ENCODE measurements at regions not wholly inside any gene's neighbourhood (a gene's known extent, or its start where the extent isn't known, plus 50 kb on each side); places are given as distances from the start of the nearest gene placed in this dataset.

DNA sequence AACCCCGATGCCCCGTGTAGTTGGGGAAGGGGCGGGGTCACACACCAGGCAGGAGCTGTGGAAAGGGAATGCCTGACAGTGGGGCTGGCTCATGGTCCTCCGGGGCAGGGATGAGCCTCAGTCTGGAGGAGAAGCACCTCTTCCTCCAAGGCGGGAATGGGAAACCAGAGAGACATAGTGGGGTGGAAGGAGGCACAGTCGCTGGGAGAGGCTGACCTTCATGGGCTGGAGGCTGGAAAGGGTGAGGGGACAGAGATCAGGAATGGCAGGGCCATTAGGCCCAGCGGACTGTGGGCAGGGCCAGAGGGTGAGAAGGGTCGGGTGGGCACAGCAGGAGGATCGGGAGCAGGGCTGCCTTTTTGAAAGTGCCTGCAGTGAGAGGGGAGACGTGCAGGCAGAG lies 65.8 kb upstream of the LINGO1 start:
- H3K27ac Mint-ChIP-seq (ENCODE audit: unreplicated experiment): no peak overlapping the region
- peaks cover 14% of the 10 kb centered on the region for H3K27me3 Mint-ChIP-seq (ENCODE audit: unreplicated experiment)
- H3K9me3 Mint-ChIP-seq (ENCODE audit: unreplicated experiment): no peaks in the 10 kb centered on the region
- H3K4me1 Mint-ChIP-seq (ENCODE audit: unreplicated experiment): no peaks in the 10 kb centered on the region
- no peak for DNase-seq (ENCODE audit: extremely low spot score, unreplicated experiment)
- no peak overlapping the region for H3K4me3 Mint-ChIP-seq (ENCODE audit: unreplicated experiment)
- H3K36me3 Mint-ChIP-seq (ENCODE audit: unreplicated experiment): no peaks in the 10 kb centered on the region
- TF ChIP-seq, protein P1, sequence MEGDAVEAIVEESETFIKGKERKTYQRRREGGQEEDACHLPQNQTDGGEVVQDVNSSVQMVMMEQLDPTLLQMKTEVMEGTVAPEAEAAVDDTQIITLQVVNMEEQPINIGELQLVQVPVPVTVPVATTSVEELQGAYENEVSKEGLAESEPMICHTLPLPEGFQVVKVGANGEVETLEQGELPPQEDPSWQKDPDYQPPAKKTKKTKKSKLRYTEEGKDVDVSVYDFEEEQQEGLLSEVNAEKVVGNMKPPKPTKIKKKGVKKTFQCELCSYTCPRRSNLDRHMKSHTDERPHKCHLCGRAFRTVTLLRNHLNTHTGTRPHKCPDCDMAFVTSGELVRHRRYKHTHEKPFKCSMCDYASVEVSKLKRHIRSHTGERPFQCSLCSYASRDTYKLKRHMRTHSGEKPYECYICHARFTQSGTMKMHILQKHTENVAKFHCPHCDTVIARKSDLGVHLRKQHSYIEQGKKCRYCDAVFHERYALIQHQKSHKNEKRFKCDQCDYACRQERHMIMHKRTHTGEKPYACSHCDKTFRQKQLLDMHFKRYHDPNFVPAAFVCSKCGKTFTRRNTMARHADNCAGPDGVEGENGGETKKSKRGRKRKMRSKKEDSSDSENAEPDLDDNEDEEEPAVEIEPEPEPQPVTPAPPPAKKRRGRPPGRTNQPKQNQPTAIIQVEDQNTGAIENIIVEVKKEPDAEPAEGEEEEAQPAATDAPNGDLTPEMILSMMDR (IDR thresholded peaks at IDR 0.05): no peak

DNA sequence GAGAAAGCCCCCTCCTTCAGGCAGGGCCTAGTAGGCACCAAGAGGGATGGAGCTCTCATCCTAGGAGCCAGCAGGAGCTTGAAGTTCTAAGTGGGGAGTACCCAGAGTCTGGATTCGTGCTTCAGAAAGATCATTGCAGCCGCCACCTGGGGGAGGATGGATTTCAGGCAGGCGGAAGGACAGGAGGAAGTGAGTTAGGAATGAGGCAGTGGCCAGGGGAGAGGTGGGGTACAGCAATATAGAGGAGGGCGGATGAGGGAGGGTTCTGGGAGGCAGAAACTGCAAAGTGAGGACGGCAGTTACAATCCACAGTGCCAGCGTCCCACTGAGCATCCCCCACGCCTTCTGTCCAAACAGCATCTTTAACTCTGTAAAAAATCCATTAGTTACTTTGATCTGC lies 65.2 kb upstream of the LINGO1 start:
- Mint-ChIP-seq H3K9me3 (ENCODE audit: unreplicated experiment) (no peaks in the 10 kb centered on the region), H3K36me3 (ENCODE audit: unreplicated experiment) (no peaks in the 10 kb centered on the region), H3K4me3 (ENCODE audit: unreplicated experiment) (no peak overlapping the region), H3K4me1 (ENCODE audit: unreplicated experiment) (no peaks in the 10 kb centered on the region), H3K27ac (ENCODE audit: unreplicated experiment) (no peak overlapping the region), H3K27me3 (ENCODE audit: unreplicated experiment) (peaks cover 20% of the 10 kb centered on the region)
- no peak for DNase-seq (ENCODE audit: extremely low spot score, unreplicated experiment)
- TF ChIP-seq, protein P1 (IDR thresholded peaks at IDR 0.05): no peak

DNA sequence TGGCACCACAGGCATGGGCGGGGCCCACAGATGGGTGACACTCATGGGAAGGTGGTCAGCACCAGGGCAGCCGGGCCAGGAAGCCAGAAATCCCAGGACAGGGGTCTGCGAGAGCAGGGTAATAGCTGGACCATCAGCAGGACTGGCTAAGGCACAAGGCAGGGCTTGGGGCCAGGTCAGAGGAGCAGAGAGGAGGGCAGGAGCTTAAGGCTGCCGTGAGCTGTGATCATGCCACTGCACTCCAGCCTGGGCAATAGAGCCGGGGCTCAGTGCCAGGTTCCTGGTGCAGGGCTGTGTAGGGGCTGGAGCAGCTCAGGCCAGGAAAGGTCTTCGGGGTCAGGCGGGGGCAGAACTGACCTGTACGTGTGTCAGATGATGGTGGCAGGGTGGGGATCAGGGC lies 64.2 kb upstream of the LINGO1 start:
- no peak for DNase-seq (ENCODE audit: extremely low spot score, unreplicated experiment)
- Mint-ChIP-seq H3K4me3 (ENCODE audit: unreplicated experiment) (no peak overlapping the region), H3K4me1 (ENCODE audit: unreplicated experiment) (no peaks in the 10 kb centered on the region), H3K27me3 (ENCODE audit: unreplicated experiment) (peaks cover 29% of the 10 kb centered on the region), H3K36me3 (ENCODE audit: unreplicated experiment) (no peaks in the 10 kb centered on the region), H3K27ac (ENCODE audit: unreplicated experiment) (no peak overlapping the region), H3K9me3 (ENCODE audit: unreplicated experiment) (no peaks in the 10 kb centered on the region)
- TF ChIP-seq, protein P1 (IDR thresholded peaks at IDR 0.05): no peak

DNA sequence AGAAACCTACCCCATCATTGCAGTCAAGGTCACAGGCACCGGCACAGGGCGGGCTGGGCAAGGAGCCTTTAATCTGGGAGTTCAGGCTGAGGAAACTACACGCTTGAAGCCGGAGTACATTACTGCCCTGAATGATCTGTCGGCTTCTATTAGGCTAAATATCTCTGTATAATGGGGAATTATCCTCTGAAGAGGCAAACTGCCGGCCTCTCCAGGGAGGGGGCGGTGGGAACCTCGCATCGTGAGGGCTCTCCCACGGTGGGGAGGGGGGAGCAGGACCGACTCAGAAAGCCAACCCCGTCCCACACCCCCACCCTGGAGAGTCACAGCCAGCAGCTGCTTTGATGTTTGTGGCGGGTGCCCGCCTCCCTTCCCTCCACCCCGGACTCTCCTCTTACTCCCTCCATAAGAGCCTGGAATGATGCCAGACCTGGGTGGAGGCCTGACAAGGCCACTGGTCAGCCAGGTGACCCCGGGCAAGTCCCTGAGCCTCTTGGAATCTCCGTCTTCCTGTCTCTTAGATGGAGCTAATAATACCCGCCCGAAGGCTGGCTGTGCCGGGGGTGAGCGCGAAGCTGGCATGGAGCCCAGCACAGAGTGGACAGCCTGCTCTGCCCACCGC lies 63.4 kb upstream of the LINGO1 start:
- Mint-ChIP-seq H3K4me3 (ENCODE audit: unreplicated experiment) (no peak overlapping the region), H3K4me1 (ENCODE audit: unreplicated experiment) (no peaks in the 10 kb centered on the region), H3K9me3 (ENCODE audit: unreplicated experiment) (no peaks in the 10 kb centered on the region), H3K36me3 (ENCODE audit: unreplicated experiment) (no peaks in the 10 kb centered on the region), H3K27ac (ENCODE audit: unreplicated experiment) (no peak overlapping the region), H3K27me3 (ENCODE audit: unreplicated experiment) (peaks cover 35% of the 10 kb centered on the region)
- DNase-seq (ENCODE audit: extremely low spot score, unreplicated experiment): no peak
- TF ChIP-seq, protein P1 (IDR thresholded peaks at IDR 0.05): no peak

DNA sequence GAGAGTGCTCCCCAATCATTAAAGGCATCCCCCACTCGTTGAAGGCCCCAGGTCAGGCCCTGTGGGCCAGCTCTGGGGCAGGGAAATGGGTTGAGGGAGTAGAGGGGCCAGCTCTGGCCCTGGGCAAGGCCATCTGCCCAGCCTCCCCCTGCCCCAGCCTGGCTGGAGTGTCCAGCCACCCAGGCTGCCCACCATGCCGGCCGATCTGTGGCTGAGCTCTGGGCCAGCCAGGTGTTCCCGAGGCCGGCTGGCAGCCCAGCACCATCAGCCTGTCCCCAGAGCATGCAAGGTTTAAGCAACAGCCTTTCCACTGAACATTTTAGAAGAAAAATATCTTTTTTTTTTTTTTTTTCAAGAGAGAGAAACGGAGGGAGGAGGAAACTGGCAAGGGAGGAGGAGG lies 62.8 kb upstream of the LINGO1 start:
- DNase-seq (ENCODE audit: extremely low spot score, unreplicated experiment): no peak
- TF ChIP-seq, protein P1 (IDR thresholded peaks at IDR 0.05): no peak
- Mint-ChIP-seq H3K9me3 (ENCODE audit: unreplicated experiment) (no peaks in the 10 kb centered on the region), H3K27me3 (ENCODE audit: unreplicated experiment) (peaks cover 35% of the 10 kb centered on the region), H3K36me3 (ENCODE audit: unreplicated experiment) (no peaks in the 10 kb centered on the region), H3K27ac (ENCODE audit: unreplicated experiment) (no peak overlapping the region), H3K4me1 (ENCODE audit: unreplicated experiment) (no peaks in the 10 kb centered on the region), H3K4me3 (ENCODE audit: unreplicated experiment) (no peak overlapping the region)
